Liver (tissue), 7 donors: ENCODE measurements at regions not wholly inside any gene's neighbourhood (a gene's known extent, or its start where the extent isn't known, plus 50 kb on each side); places are given as distances from the start of the nearest gene placed in this dataset.

Experiments used
- DNase-seq: peaks from one replicate; pipeline ENCODE4 v3.0.0-alpha.2; 2017; ENCODE audit warnings: low spot score
- H3K27ac ChIP-seq, 2 donors: one replicate each; pipeline ENCODE4 v1.7.0; 2013; ENCODE audit warnings: inconsistent platforms in 2 of 2, low read length in 2 of 2, control low read depth in 1 of 2, low read depth in 1 of 2, mild to moderate bottlenecking in 1 of 2
- H3K27me3 ChIP-seq, 4 donors: one replicate each; pipeline versions ENCODE4 v1.6.1 to v1.7.0; 2013; ENCODE audit warnings: low read length in 3 of 4, inconsistent platforms in 1 of 4, mild to moderate bottlenecking in 1 of 4, moderate library complexity in 1 of 4; ENCODE audit not compliant: control insufficient read depth in 4 of 4, insufficient read depth in 4 of 4
- H3K36me3 ChIP-seq, 4 donors: one replicate each; pipeline versions ENCODE4 v1.6.1 to v1.7.0; 2013; ENCODE audit warnings: low read length in 3 of 4, mild to moderate bottlenecking in 3 of 4, low read depth in 1 of 4, moderate library complexity in 1 of 4; ENCODE audit not compliant: control insufficient read depth in 4 of 4, insufficient read depth in 3 of 4
- H3K4me1 ChIP-seq, 4 donors: one replicate each; pipeline versions ENCODE4 v1.6.1 to v1.7.0; 2013; ENCODE audit warnings: low read length in 3 of 4, mild to moderate bottlenecking in 3 of 4, moderate library complexity in 1 of 4; ENCODE audit not compliant: control insufficient read depth in 4 of 4, insufficient read depth in 4 of 4
- H3K4me3 ChIP-seq, 3 donors: one replicate each; pipeline versions ENCODE4 v1.6.1 to v1.7.0; 2013; ENCODE audit warnings: low read length in 3 of 3, control low read depth in 1 of 3, low read depth in 1 of 3, mild to moderate bottlenecking in 1 of 3
- H3K9ac ChIP-seq, 2 donors: one replicate each; pipeline ENCODE4 v1.7.0; 2013; ENCODE audit warnings: low read length in 2 of 2, mild to moderate bottlenecking in 2 of 2, moderate library complexity in 2 of 2, control low read depth in 1 of 2, low read depth in 1 of 2
- H3K9me3 ChIP-seq, 4 donors: one replicate each; pipeline versions ENCODE4 v1.6.1 to v1.7.0; 2013; ENCODE audit warnings: low read length in 3 of 4; ENCODE audit not compliant: control insufficient read depth in 4 of 4
- EGR1 ChIP-seq, 2 donors: IDR thresholded peaks; 2 replicates each; pipeline ENCODE4 v1.6.1; 2016 to 2018; ENCODE audit warnings: antibody characterized with exemption in 2 of 2, low read depth in 2 of 2
- FOXA1 ChIP-seq: IDR thresholded peaks from 2 replicates; pipeline ENCODE4 v1.6.1; 2016; ENCODE audit warnings: antibody characterized with exemption
- GABPA ChIP-seq, 2 donors: IDR thresholded peaks in 1 of 2; conservative IDR thresholded peaks in 1 of 2; 2 replicates each; pipeline ENCODE4 v1.6.1; 2016; ENCODE audit warnings: antibody characterized with exemption in 2 of 2, mild to moderate bottlenecking in 1 of 2, moderate library complexity in 1 of 2
- HNF4A ChIP-seq, 2 donors: conservative IDR thresholded peaks; 2 replicates each; pipeline ENCODE4 v1.6.1; 2016; ENCODE audit warnings: antibody characterized with exemption in 2 of 2, mild to moderate bottlenecking in 2 of 2
- HNF4G ChIP-seq: IDR thresholded peaks from 2 replicates; pipeline ENCODE4 v1.6.1; 2016; ENCODE audit warnings: antibody characterized with exemption
- JUND ChIP-seq, 2 donors: IDR thresholded peaks; 2 replicates each; pipeline ENCODE4 v1.6.1; 2016; ENCODE audit warnings: antibody characterized with exemption in 2 of 2
- NR2F2 ChIP-seq: IDR thresholded peaks from 2 replicates; pipeline ENCODE4 v1.6.1; 2016; ENCODE audit warnings: antibody characterized with exemption
- RXRA ChIP-seq, 2 donors: IDR thresholded peaks; 2 replicates each; pipeline ENCODE4 v1.6.1; 2017 to 2018; ENCODE audit warnings: antibody characterized with exemption in 2 of 2, mild to moderate bottlenecking in 1 of 2
- SP1 ChIP-seq: IDR thresholded peaks from 2 replicates; pipeline ENCODE4 v1.6.1; 2018; ENCODE audit warnings: antibody characterized with exemption, mild to moderate bottlenecking
- TAF1 ChIP-seq: conservative IDR thresholded peaks from 2 replicates; pipeline ENCODE4 v1.6.1; 2016; ENCODE audit warnings: antibody characterized with exemption, mild to moderate bottlenecking
- YY1 ChIP-seq: IDR thresholded peaks from 2 replicates; pipeline ENCODE4 v1.6.1; 2016; ENCODE audit warnings: antibody characterized with exemption, mild to moderate bottlenecking
- WGBS: extraction: QIAGEN DNeasy Blood & Tissue Kit; methylation state at CpG from one replicate; pipeline ENCODE4 v1.1.7; 2013; 5-methylcytosine and 5-hydroxymethylcytosine counted together
- TF ChIP-seq, protein P1 (sequence below): IDR thresholded peaks from 2 replicates; pipeline ENCODE4 v1.6.1; 2016; ENCODE audit warnings: antibody characterized with exemption, mild to moderate bottlenecking
- TF ChIP-seq, protein P2 (sequence below): IDR thresholded peaks from 2 replicates; pipeline ENCODE4 v1.6.1; 2016; ENCODE audit warnings: antibody characterized with exemption
- TF ChIP-seq, protein P3 (sequence below): IDR thresholded peaks from 2 replicates; pipeline ENCODE4 v1.6.1; 2016; ENCODE audit warnings: antibody characterized with exemption
- TF ChIP-seq, protein P4 (sequence below): IDR thresholded peaks from 2 replicates; pipeline ENCODE4 v1.6.1; 2016; ENCODE audit warnings: antibody characterized with exemption
- donor health status: healthy.
- donor health status: healthy.
- donor health status: healthy.
- donor health status: healthy.

DNA sequence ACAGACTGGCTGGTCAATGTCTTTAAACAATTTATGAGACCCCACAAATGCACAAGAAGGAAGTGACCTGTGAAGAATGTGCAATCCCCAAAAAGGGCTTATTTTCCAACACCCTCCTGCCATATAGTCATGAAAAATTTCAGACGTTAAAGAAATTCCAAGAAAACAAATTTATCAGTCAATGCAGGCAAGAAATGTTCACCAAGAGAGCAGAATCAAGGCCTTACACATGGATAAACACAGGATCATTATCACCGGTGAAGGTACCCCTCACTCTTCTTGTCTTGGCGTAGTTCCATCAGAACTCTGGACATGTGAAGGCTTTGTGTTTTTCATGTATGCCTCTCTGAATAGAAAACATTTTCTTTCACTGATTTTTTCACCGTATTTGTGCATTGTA is 186.7 kb upstream of the GALNTL6 start:
- no peak overlapping the region for H3K9ac ChIP-seq
- 79% methylated on average over 4 of the region's 4 CpGs for WGBS

DNA sequence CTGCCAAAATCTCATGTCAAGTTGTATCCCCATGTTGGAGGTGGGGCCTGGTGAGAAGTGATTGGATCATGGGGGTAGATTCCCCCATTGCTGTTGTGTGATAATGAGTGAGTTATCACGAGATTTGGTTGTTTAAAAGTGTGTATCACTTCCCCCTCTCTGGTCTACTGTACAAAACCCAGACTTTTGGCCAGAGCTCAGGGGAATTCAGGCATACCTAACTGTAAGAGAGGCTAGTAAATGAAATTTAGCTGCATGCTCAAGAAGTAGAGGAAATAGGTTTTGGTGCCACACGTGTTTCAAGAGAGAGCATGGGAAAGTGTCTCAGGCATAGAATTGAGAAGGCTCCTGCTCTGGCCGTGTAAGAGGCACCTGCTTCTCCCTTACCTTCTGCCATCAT is 190.5 kb upstream of the GALNTL6 start:
- Histone ChIP-seq H3K36me3 (no peaks in the 10 kb centered on the region), H3K4me3 (no peak overlapping the region), H3K27ac (no peak overlapping the region), H3K9ac (no peak overlapping the region), H3K9me3 (no peaks in the 10 kb centered on the region), H3K27me3 (no peaks in the 10 kb centered on the region), H3K4me1 (no peaks in the 10 kb centered on the region)
- no peak for TF ChIP-seq HNF4G
- no peak for TF ChIP-seq HNF4A (conservative IDR thresholded peaks at IDR 0.05)
- TF ChIP-seq RXRA (IDR thresholded peaks at IDR 0.05): no peak
- TF ChIP-seq, protein P1, sequence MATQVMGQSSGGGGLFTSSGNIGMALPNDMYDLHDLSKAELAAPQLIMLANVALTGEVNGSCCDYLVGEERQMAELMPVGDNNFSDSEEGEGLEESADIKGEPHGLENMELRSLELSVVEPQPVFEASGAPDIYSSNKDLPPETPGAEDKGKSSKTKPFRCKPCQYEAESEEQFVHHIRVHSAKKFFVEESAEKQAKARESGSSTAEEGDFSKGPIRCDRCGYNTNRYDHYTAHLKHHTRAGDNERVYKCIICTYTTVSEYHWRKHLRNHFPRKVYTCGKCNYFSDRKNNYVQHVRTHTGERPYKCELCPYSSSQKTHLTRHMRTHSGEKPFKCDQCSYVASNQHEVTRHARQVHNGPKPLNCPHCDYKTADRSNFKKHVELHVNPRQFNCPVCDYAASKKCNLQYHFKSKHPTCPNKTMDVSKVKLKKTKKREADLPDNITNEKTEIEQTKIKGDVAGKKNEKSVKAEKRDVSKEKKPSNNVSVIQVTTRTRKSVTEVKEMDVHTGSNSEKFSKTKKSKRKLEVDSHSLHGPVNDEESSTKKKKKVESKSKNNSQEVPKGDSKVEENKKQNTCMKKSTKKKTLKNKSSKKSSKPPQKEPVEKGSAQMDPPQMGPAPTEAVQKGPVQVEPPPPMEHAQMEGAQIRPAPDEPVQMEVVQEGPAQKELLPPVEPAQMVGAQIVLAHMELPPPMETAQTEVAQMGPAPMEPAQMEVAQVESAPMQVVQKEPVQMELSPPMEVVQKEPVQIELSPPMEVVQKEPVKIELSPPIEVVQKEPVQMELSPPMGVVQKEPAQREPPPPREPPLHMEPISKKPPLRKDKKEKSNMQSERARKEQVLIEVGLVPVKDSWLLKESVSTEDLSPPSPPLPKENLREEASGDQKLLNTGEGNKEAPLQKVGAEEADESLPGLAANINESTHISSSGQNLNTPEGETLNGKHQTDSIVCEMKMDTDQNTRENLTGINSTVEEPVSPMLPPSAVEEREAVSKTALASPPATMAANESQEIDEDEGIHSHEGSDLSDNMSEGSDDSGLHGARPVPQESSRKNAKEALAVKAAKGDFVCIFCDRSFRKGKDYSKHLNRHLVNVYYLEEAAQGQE: no peak
- no peak for TF ChIP-seq GABPA (IDR thresholded peaks at IDR 0.05 in 1 of 2, conservative IDR thresholded peaks at IDR 0.05 in 1 of 2)
- TF ChIP-seq TAF1: no peak
- TF ChIP-seq JUND (IDR thresholded peaks at IDR 0.05): no peak
- no peak for TF ChIP-seq SP1
- TF ChIP-seq, protein P2, sequence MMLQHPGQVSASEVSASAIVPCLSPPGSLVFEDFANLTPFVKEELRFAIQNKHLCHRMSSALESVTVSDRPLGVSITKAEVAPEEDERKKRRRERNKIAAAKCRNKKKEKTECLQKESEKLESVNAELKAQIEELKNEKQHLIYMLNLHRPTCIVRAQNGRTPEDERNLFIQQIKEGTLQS: no peak
- no peak for TF ChIP-seq EGR1 (IDR thresholded peaks at IDR 0.05; ENCODE audit: low read depth in 2 of 2)
- no peak for TF ChIP-seq YY1
- TF ChIP-seq NR2F2: no peak
- no peak for TF ChIP-seq FOXA1
- TF ChIP-seq, protein P3, sequence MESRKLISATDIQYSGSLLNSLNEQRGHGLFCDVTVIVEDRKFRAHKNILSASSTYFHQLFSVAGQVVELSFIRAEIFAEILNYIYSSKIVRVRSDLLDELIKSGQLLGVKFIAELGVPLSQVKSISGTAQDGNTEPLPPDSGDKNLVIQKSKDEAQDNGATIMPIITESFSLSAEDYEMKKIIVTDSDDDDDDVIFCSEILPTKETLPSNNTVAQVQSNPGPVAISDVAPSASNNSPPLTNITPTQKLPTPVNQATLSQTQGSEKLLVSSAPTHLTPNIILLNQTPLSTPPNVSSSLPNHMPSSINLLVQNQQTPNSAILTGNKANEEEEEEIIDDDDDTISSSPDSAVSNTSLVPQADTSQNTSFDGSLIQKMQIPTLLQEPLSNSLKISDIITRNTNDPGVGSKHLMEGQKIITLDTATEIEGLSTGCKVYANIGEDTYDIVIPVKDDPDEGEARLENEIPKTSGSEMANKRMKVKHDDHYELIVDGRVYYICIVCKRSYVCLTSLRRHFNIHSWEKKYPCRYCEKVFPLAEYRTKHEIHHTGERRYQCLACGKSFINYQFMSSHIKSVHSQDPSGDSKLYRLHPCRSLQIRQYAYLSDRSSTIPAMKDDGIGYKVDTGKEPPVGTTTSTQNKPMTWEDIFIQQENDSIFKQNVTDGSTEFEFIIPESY: no peak
- 62% methylated on average over 3 of the region's 3 CpGs for WGBS
- no peak for DNase-seq

More for the DNA sequence above, 186.7 kb upstream of the GALNTL6 start:
- Histone ChIP-seq H3K9me3 (no peaks in the 10 kb centered on the region), H3K4me3 (no peak overlapping the region), H3K27ac (no peak overlapping the region), H3K4me1 (no peaks in the 10 kb centered on the region), H3K36me3 (no peaks in the 10 kb centered on the region), H3K27me3 (no peaks in the 10 kb centered on the region)
- no peak for DNase-seq
- TF ChIP-seq FOXA1: no peak
- TF ChIP-seq, protein P4, sequence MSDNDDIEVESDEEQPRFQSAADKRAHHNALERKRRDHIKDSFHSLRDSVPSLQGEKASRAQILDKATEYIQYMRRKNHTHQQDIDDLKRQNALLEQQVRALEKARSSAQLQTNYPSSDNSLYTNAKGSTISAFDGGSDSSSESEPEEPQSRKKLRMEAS: no peak
- TF ChIP-seq, protein P1: no peak
- TF ChIP-seq, protein P2: no peak
- no peak for TF ChIP-seq JUND (IDR thresholded peaks at IDR 0.05)
- no peak for TF ChIP-seq RXRA (IDR thresholded peaks at IDR 0.05)
